CD1c-positive myeloid dendritic cell (primary cell): ENCODE measurements at regions not wholly inside any gene's neighbourhood (a gene's known extent, or its start where the extent isn't known, plus 50 kb on each side); places are given as distances from the start of the nearest gene placed in this dataset.
"Not testable (repeated sequence)": the region's sequence is repeated elsewhere in the genome, so short reads cannot be mapped to it uniquely, and the experiment has no call there.

Source experiments
- DNase-seq: peaks from one replicate; pipeline ENCODE4 v3.0.0-alpha.2; 2016; ENCODE audit errors: extremely low spot score

DNA sequence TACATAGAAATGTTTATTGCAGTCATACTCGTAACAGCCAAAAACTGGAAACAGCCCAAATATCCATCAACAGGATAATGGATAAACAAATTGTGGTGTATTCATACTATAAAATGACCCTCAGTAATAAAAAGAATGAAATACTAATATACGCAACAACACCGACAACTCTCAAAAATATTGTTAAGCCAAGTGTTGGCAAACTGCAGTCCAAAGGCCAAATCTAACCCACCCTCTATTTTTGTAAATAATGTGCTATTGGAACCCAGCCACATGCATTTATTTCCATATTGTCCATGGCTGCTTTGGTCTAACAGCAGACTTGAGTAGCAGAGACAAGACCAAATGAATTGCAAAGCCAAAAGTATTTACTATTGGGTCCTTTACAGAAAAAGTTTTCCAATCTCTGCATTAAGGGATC, 151.0 kb downstream of the MREG start:
- no peak for DNase-seq

DNA sequence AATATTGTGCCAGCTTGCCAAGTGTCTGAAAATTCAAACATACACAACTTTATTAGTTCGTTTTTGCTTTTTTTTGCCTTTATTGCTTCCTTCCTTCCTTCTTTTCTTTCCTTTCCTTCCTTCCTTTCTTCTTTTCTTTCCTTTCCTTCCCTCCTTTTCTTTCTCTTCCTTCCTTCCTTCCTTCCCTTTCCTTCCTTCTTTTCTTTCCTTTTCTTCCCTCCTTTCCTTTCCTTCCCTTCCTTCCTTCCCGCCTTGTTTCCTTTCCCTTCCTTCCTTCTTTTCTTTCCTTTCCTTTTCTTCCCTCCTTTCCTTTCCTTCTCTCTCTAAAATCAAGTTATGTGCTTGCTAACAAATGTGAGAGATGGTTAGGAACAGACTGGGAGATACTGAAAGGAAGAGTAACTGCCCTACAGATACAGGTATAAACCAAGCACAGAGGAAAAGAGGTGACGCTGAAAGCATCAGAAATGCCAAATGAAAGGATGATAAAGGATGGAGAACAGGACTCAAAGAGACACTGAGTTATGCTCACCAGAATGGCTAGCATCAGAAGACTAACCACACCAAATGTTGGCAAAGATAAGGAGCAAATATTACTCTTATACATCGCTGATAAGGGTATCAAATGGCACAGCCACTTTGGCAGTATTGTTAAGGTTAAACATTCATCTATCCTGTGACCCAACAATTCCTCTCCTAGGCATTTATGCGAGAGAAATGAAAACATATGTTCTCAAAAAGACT, 151.6 kb downstream of the MREG start:
- DNase-seq = no peak

- no peak for DNase-seq
Measured at GRCh38 chr2:215856080-215856479, 157.3 kb downstream of the MREG start.

- DNase-seq = not testable (repeated sequence)
Measured at GRCh38 chr2:215855308-215855707, 158.0 kb downstream of the MREG start.

- no peak for DNase-seq
Measured at GRCh38 chr2:215854008-215854407, 159.3 kb downstream of the MREG start.

- DNase-seq = no peak
Measured at GRCh38 chr2:215851696-215852095, 161.7 kb downstream of the MREG start.

GRCh38 chr2:215851082-215851481, 162.3 kb downstream of the MREG start:
- DNase-seq = no peak

DNA sequence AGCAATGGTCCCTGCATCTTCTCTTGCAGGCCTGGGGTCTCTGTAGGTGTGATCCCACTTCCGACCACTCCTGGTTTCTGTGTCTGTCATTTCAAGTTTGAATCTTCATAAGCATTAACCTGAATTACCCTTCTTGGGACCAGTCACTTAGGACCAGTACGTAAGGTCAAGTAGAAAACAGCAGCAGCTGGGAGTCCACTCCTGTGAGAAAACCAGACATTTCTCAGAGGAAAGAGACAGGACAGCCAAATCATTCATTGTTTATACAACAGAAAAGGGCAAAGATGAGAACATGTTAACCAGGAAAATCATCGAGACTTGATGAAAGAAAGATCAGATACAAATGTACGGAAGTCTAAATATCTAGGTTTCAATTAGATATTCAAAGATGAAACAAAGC, 163.0 kb downstream of the MREG start:
- DNase-seq = no peak

- no peak for DNase-seq
Measured at GRCh38 chr2:215849771-215850170, 163.6 kb downstream of the MREG start.

GRCh38 chr2:215848698-215849097, 164.7 kb downstream of the MREG start:
- DNase-seq = no peak

DNA sequence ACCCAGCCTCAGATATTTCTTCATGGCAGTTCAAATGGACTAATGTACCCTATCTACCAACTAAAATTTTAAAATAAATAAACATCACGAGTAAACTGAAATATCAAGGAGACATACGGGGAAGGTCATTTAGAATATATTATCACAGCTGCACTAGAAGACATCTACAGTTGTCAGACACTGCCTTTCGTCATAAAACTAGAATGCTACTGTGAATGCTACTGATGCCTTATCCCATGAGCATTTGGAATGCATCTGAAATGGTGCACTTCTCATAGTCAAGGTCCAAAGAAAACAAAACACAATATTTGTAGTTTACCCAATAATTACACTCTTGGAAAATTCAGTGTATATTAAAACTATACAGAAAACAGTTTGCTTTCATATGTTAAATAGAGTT, 165.2 kb downstream of the MREG start:
- no peak for DNase-seq

DNA sequence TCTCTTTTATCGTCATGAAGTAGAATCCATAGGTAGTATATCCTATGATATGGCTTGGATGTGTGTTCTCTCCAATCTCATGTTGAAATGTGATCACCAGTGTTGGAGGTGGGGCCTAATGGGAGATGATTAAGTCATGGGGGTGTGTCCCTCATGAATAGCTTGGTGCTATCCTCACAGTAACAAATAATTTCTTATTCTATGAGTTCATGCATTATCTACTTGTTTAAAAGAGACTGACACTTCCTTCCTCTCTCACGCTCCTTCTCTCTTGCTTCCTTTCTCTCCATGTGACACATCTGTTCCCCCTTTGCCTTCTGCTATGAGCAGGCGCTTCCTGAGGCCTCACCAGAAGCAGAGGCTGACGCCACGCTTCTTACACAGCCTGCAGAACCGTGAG, 165.6 kb downstream of the MREG start:
- DNase-seq = no peak

DNA sequence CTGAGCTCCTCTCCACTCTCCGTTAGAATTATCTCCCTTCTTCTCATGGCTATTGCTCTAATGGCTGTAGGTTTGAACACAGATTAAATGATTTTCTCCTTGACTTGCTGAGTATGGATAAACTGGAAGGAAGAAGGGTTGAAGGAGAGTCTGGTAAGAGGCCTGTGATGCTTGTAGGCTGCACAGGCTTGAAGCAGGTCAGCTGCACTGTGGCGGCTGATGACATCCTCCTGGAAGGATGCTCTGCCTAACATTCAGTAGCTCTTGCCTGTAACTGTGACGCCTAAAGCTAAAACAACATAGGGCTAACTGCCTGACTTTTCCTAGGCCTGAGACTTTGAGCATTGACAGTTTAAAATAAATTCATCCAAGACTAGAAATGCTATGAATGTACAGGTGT, 166.3 kb downstream of the MREG start:
- no peak for DNase-seq

DNA sequence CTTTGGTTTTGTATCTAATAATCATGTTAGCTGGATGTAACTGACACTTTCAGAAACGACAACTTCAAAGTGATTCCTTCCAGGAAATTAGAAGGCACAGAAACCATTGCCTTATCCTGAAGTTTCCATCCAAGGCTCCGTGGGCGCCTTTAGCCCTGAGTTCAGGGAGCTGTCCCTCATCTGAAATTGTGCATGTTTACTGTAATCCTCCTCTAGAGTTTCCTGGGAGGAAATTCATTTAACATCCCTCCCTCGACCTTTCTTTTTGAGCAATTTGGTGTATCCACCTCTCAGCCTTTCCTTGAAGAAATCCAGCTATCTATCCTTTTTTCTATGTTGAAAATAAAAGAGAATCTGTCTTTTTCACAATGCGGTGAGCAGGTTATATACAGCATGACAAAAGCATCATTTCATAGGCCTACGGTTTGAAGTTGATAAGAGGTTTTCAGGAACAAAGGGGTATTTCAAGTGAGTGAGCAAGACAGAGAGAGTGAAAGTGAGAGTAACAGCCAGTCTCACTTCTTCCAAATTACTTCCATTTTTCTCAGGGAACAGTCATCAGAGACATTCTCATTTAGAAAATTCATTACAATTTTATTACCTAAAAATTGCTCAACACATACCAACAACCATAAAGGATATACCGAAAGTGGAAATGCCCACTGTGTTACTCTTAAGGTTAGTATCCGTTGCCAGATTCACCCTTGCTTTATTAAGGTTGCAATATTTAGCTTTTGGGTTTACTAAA, 167.3 kb downstream of the MREG start:
- peak; percentile 75 for DNase-seq

GRCh38 chr2:215843579-215843978, 169.8 kb downstream of the MREG start:
- peak; percentile 16 for DNase-seq

- DNase-seq = no peak
Measured at GRCh38 chr2:215841175-215841816, 172.1 kb downstream of the MREG start.

DNA sequence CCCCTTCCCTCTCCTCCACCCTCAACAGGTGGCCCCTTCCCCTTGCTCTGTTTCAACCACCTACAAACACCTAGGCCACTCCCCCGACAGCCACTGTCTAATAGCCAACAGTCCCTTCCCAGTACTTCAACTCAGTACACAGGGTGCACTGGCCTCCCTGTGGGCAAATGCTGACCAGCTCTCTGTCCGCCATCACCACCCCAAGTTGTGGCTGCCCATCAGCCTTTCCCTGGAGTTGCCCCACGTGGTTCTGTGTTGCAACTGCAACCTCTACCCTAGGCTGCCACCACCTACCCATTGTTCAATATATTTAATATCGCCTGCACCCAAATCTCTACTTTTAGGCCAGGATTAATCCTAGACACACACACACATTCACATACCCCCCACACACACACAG, 173.5 kb downstream of the MREG start:
- no peak for DNase-seq

- DNase-seq = no peak
Measured at GRCh38 chr2:215839309-215839708, 174.0 kb downstream of the MREG start.

GRCh38 chr2:215836881-215837280, 176.5 kb downstream of the MREG start:
- no peak for DNase-seq

DNA sequence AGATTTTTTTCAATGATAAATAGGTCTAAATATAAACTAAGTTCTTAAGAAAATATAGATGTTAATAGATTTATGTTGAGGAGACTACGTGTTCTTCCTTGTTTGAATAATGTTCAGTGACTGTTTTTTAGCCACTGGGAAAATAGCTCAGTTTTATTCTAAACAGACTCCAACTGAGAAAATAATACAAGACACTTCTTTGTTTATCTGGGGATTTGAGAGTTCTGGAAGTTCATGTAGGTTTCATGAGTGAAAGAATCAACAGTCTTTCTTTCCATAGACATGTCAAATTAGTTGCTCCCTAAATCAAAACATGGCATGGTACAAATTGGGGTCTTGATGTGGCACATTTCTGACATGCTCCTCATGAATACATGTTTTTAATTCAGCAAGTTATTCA, 177.7 kb downstream of the MREG start:
- no peak for DNase-seq

DNA sequence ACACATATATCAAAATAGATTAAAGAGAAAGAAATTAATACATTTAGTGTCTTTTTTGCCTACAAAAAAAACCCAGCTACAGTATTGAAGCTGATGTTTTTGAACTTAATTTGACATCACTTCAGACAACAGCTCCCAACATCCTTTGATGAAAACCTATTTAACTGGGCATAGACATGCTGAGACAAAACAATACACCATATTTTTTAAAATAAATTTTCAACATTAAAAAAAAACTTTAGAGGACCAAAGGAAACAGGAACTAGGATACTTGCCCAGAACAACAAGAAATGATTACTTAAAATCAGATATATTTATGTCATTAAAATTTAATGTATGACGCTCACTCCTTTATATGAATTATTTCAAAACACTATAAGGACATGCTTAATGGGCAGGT, 178.1 kb downstream of the MREG start:
- no peak for DNase-seq

DNA sequence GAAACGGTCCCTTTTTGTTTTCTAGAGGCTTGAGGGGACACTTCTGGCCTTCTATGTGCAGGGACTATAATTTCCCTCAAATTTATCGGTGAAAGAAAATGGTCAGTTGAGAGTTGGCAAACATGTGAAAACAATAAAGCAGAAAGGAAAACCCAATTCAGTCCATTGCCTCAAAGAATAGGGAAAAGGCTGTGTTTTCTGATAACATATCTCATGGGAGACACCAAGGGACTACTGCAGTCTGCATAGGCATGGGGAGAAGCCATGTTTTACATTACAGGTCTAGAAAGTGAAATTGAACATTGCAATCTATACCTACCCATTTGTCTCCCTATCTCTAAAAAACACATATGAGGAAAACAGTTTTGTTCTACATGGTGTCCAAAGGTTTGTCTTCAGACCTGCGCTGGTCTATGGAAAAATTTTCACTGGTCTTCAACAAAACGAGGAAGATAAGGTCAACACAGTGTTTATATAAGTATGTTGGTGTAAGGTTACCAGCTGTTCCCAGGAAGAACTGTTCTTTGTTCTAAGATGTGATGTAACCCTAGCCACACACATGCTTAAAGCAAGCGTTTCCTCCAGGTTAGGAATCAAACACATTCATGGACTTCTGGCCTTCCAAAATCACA, 179.7 kb downstream of the MREG start:
- DNase-seq = peak; percentile 33
